Mucosa of gallbladder (tissue), 1 donor: ENCODE measurements at regions not wholly inside any gene's neighbourhood (a gene's known extent, or its start where the extent isn't known, plus 50 kb on each side); places are given as distances from the start of the nearest gene placed in this dataset.

Source experiments
- DNase-seq: peaks from one replicate; pipeline ENCODE4 v3.0.0-alpha.2; 2020; ENCODE audit warnings: low spot score
- donor health status: DM: no; HTN: no; CAD: no.

DNA sequence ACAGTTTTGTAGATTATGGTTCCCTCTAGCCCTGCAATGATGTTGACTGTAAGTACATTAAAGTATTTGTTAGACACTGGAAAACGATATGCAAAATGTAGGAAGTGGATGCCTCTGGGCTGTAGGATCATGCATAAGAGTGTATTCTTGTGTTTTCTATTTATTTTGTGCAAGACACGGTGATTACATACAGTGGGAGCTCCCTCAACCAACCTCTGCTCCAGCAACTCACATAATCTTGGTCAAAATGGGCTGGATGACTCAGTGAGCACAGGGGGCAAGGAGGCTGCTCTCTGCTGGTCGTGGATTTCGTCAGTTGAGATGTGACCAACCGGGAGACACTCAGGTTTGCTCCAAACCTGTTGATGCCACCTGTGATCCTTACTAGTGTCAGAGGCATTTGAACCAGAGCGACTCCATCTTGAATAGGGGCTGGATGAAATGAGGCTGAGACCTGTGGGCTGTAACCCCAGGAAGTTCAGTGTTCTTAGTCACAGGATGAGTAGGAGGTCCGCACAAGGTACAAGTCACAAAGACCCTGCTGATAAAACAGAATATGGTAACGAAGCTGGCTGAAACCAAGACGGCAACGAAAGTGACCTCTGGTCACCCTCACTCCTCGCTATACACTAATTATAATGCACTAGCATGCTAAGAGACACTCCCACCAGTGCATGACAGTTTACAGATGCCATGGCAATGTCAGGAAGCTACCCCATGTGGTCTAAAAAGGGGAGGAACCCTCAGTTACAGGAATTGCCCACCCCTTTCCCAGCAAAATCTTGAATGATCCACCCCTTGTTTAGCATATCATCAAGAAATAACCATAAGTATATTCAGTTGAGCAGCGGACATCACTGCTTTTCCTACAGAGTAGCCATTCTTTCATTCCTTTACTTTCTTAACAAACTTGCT is 56.4 kb upstream of the FAM20C start:
- DNase-seq, result no peak

DNA sequence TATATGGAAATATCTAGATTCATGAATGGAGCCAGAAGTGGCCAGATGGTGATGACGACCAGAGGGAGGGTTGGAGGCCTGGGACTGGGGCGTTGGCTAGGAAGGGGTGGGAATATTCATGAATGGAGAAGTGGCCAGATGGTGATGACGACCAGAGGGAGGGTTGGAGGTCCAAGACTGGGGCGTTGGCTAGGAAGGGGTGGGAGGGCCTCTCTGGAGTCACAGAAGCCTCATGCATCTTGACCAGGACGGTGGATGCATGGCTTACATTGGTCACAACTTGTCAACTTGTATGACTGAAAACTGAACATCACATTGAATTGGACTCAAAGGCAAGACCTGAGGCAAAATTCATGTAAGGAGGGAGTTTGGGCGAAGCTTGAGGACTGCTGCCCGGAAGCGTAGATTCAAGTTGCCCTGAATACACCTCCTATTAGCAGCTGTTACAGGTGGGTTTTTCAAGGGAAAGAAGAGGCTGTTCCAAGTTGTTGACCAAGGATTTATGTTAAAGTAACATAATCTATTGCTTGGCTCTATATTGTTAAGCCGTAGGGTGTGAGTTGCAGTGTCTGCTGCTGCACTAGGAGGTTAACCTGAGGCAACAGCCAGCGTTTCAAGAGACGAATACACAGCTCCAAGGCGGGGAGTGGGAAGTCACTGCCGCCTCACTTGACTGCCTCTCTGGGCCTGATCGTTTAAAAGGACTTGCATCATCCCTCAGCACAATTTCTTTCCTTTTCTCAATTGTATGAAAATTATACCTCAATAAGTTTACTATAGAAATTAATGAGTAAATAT is 55.1 kb upstream of the FAM20C start:
- DNase-seq, result no peak

DNA sequence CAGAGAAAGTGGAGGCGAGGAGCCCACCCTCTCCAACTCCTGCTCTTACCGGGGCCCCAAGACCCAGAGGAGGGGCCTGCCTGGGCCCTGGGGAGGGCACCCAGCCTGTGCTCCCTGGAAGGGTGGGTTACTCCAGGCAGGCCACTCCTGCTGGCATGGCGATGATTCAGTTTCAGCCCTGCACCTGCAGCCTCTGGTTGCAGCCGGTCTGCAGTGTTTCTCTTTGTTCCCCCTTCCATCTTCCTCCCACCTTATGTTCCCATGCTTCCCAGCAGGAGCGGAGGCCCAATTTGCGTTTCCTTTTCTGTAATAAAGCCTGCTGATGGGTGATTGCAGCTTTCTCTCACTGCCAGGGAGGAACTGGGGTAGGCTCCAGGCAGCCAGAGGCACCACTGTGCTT is 53.2 kb upstream of the FAM20C start:
- DNase-seq, result peak; percentile 5

DNA sequence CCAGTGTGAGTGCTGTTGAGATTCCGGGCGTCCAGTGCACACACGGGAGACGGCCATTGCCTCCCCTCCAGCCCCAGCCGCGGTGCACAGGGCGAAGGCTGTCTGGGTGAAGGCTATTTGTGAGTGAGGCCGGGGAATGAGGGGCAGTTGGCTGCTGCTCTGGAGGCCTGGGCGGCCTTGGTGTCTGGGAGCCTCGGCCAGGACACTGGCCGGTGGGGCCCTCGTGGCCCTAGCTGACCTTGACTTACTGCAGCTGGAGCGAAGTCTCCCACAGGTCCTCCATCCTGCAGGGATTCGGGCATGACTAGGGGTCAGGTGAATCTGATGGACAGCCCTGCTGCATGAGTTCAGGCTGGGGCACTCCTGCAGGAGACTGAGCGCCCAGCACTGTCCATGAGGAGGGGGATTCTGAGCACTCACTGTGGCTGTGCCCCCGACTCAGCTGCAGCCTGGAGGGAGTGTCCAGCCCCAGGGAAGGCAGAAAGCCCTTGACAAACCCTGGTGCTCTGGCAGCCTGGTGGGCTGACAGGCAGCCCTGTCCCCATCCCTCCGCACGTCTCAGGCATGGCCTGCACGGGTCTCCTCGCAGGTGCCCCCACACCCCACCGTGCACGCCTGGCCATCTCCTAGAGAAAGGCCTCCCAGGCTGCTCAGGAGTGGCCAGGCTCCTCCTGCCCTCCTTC is 52.7 kb upstream of the FAM20C start:
- peak; percentile 6 for DNase-seq

DNA sequence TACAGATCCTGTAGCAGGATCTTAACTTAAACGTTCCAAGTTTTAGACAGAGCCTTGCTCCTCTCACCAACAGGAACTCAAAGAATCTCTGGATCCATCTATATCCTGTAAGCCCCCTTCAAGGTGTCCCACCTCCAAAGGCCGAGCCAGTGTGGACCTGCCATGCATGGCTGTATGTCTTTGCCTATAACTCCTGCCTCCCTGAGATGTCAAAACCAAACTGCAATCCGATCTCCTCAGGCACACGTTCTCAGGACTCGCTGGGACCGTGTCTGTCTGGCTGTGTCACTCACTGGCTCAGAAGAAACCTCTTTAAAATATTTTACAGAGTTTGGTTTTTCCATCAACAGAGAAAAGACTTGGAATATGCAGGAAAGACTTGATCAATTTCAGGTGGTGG is 51.4 kb upstream of the FAM20C start:
- no peak for DNase-seq

DNA sequence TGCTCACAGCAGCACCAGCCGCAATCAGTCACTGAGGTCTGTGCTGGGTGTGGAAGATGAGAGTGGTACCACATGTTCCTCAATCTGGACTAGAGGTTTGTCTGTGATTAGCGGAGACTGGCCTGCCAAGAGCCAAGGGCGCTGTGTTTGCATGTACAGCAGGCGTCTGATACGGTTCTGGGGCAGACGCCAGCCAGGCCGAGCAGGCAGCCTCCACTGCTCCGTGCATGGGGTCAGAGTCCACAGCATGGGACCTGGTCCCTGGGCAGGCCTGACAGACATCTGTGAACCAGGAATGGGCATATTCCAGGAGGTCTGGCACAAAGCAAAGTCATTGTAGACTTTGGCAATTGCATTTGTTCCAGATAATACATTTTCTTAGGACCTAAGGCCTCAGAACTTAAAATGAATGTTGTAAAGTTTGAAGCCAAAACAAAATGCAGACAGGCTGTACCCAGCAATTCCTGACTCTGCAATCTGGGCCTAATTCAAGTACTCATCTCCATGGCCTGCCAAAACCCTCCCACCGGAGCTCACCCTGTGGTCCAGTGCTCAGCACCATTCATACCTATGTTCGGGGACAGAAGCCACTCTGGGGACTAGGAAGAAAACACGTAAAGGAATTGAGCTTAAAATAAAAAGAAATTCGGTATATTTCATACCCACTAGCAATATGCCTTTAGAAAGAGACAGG is 50.0 kb upstream of the FAM20C start:
- DNase-seq, result peak; percentile 87
